Prostate gland (tissue), 2 donors: ENCODE measurements at regions not wholly inside any gene's neighbourhood (a gene's known extent, or its start where the extent isn't known, plus 50 kb on each side); places are given as distances from the start of the nearest gene placed in this dataset.

ENCODE experiments used
- POLR2AphosphoS5 ChIP-seq: sonication (generic); formaldehyde crosslinking; IDR thresholded peaks from one replicate; pipeline ENCODE4 v1.6.1; 2017; ENCODE audit warnings: antibody characterized with exemption
- TF ChIP-seq, protein P1 (sequence below), 4 experiments: fragments of 200-600 bp in 2 of 4; fragments of 450-650 bp in 2 of 4; sonication (generic) in 2 of 4; IDR thresholded peaks; 1 replicate in 3 of 4; 2 replicates in 1 of 4; pipeline ENCODE4 v1.5.1; 2016 to 2019; ENCODE audit warnings: antibody characterized with exemption in 4 of 4, mild to moderate bottlenecking in 2 of 4, moderate library complexity in 2 of 4

GRCh38 chr11:107265591-107266121, 192.0 kb downstream of the CWF19L2 start:
- TF ChIP-seq, protein P1, sequence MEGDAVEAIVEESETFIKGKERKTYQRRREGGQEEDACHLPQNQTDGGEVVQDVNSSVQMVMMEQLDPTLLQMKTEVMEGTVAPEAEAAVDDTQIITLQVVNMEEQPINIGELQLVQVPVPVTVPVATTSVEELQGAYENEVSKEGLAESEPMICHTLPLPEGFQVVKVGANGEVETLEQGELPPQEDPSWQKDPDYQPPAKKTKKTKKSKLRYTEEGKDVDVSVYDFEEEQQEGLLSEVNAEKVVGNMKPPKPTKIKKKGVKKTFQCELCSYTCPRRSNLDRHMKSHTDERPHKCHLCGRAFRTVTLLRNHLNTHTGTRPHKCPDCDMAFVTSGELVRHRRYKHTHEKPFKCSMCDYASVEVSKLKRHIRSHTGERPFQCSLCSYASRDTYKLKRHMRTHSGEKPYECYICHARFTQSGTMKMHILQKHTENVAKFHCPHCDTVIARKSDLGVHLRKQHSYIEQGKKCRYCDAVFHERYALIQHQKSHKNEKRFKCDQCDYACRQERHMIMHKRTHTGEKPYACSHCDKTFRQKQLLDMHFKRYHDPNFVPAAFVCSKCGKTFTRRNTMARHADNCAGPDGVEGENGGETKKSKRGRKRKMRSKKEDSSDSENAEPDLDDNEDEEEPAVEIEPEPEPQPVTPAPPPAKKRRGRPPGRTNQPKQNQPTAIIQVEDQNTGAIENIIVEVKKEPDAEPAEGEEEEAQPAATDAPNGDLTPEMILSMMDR (IDR thresholded peaks at IDR 0.05) = no peak
- no peak for TF ChIP-seq POLR2AphosphoS5
